Endothelial cell of umbilical vein (primary cell): ENCODE measurements at regions not wholly inside any gene's neighbourhood (a gene's known extent, or its start where the extent isn't known, plus 50 kb on each side); places are given as distances from the start of the nearest gene placed in this dataset.
"Not testable (repeated sequence)": the region's sequence is repeated elsewhere in the genome, so short reads cannot be mapped to it uniquely, and the experiment has no call there.

Experiments
- BruUV-seq: library from RNA; stranded (reverse); fragments of 400-500 nt; replicated peaks from 2 replicates; lab custom pipeline; 2021; lab: Mats Ljungman, UMichigan
- CTCF ChIA-PET: fragments of 300-600, 350-600 bp; sonication (Branson Sonifier 250); formaldehyde crosslinking; loops from one replicate; lab custom pipeline; 2021; ENCODE audit warnings: antibody characterized with exemption, inconsistent platforms; lab: Charles Lee
- POLR2A ChIA-PET: fragments of 300-600, 350-600 bp; sonication (Branson Sonifier 250); formaldehyde crosslinking; loops from one replicate; lab custom pipeline; 2021; ENCODE audit warnings: antibody characterized with exemption, inconsistent platforms; lab: Charles Lee
- DNase-seq: peaks from one replicate; pipeline ENCODE4 v3.0.0-alpha.2; 2011; ENCODE audit warnings: low read depth, low spot score
- FAIRE-seq: peaks from 2 replicates; lab custom pipeline; 2011; peaks lifted over from hg19 to GRCh38; lab: Jason Lieb, UNC
- H2AFZ ChIP-seq: 2 replicates; pipeline ENCODE4 v1.6.0; 2012; ENCODE audit warnings: low read depth, low read length, control low read depth, inconsistent platforms
- H3K27ac ChIP-seq: 2 replicates; pipeline ENCODE4 v1.5.1; 2011; ENCODE audit warnings: low read depth, mild to moderate bottlenecking, control low read depth, low read length, moderate library complexity; ENCODE audit not compliant: insufficient read depth
- H3K27me3 ChIP-seq, 2 experiments: 2 replicates each; pipeline versions ENCODE4 v1.6.0 to v1.6.1; 2011; ENCODE audit warnings: low read length in 2 of 2, mixed read lengths in 1 of 2; ENCODE audit not compliant: control insufficient read depth in 2 of 2, insufficient read depth in 2 of 2
- H3K36me3 ChIP-seq, 2 experiments: 2 replicates in 1 of 2; 3 replicates in 1 of 2; pipeline ENCODE4 v1.5.1; 2011; ENCODE audit warnings: low read length in 2 of 2, mild to moderate bottlenecking in 1 of 2, moderate library complexity in 1 of 2; ENCODE audit not compliant: control insufficient read depth in 2 of 2, insufficient read depth in 2 of 2; ENCODE audit errors: extremely low read depth in 1 of 2
- H3K4me1 ChIP-seq: 3 replicates; pipeline ENCODE4 v1.5.1; 2011; ENCODE audit warnings: mild to moderate bottlenecking, low read length; ENCODE audit not compliant: control insufficient read depth, insufficient read depth; ENCODE audit errors: extremely low read depth
- H3K4me2 ChIP-seq: 2 replicates; pipeline ENCODE4 v1.6.1; 2011; ENCODE audit warnings: low read length, control low read depth, mixed read lengths; ENCODE audit not compliant: insufficient read depth
- H3K4me3 ChIP-seq, 3 experiments: fragments of 200-600 bp in 1 of 3; sonication (generic), shearing (Covaris generic) in 1 of 3; replicated peaks in 1 of 3; 2 replicates each; pipeline ENCODE4 v1.5.1; 2011 to 2016; ENCODE audit warnings: control low read depth in 3 of 3, low read length in 3 of 3, mild to moderate bottlenecking in 2 of 3, inconsistent platforms in 1 of 3, low read depth in 1 of 3, moderate library complexity in 1 of 3; ENCODE audit not compliant: insufficient read depth in 1 of 3
- H3K79me2 ChIP-seq: 2 replicates; pipeline ENCODE4 v1.6.0; 2012; ENCODE audit warnings: low read length, inconsistent platforms; ENCODE audit not compliant: control insufficient read depth, insufficient read depth
- H3K9ac ChIP-seq: replicated peaks from 2 replicates; pipeline ENCODE3; 2011; ENCODE audit warnings: low read length, control low read depth; ENCODE audit not compliant: insufficient read depth; ENCODE audit errors: extremely low read depth
- H3K9me1 ChIP-seq: replicated peaks from 3 replicates; pipeline ENCODE4 v1.6.0; 2011; ENCODE audit warnings: mild to moderate bottlenecking, low read length; ENCODE audit not compliant: control insufficient read depth, insufficient read depth; ENCODE audit errors: extremely low read depth
- H3K9me3 ChIP-seq: replicated peaks from 2 replicates; pipeline ENCODE4 v1.5.1; 2012; ENCODE audit warnings: low read length, inconsistent platforms; ENCODE audit not compliant: control insufficient read depth, insufficient read depth
- H4K20me1 ChIP-seq: replicated peaks from 2 replicates; pipeline ENCODE3; 2011; ENCODE audit warnings: mild to moderate bottlenecking, low read length; ENCODE audit not compliant: control insufficient read depth, insufficient read depth; ENCODE audit errors: extremely low read depth
- EZH2 ChIP-seq: IDR thresholded peaks from 2 replicates; pipeline ENCODE4 v1.6.1; 2012; ENCODE audit warnings: borderline replicate concordance, low read depth, mild to moderate bottlenecking, moderate library complexity, low read length, inconsistent platforms; ENCODE audit not compliant: severe bottlenecking
- FOS ChIP-seq: IDR thresholded peaks from 2 replicates; pipeline ENCODE4 v1.6.1; 2011; ENCODE audit warnings: mild to moderate bottlenecking, low read length, moderate library complexity, borderline replicate concordance; ENCODE audit not compliant: insufficient read depth
- GATA2 ChIP-seq: IDR thresholded peaks from 2 replicates; pipeline ENCODE4 v1.7.0; 2011; ENCODE audit warnings: low read depth, mild to moderate bottlenecking, moderate library complexity, mixed read lengths, low read length; ENCODE audit not compliant: insufficient read length, insufficient read depth
- JUN ChIP-seq: IDR thresholded peaks from 2 replicates; pipeline ENCODE4 v1.6.1; 2011; ENCODE audit warnings: borderline replicate concordance, low read depth; ENCODE audit not compliant: insufficient read length, insufficient read depth
- MYC ChIP-seq: IDR thresholded peaks from one replicate; pipeline ENCODE4 v1.6.1; 2011; ENCODE audit warnings: mild to moderate bottlenecking, low read depth, low read length
- POLR2A ChIP-seq: IDR thresholded peaks from 2 replicates; pipeline ENCODE4 v1.6.1; 2012; ENCODE audit warnings: low read depth, mild to moderate bottlenecking, control low read depth, low read length
- POLR2AphosphoS5 ChIP-seq: IDR thresholded peaks from 2 replicates; pipeline ENCODE4 v1.6.1; 2012; ENCODE audit warnings: low read depth, mild to moderate bottlenecking, control low read depth, low read length, moderate library complexity; ENCODE audit not compliant: insufficient read depth
- dilution Hi-C: fragments of 300-500 bp; cut with MboI; formaldehyde crosslinking; loops from one replicate; pipeline ENCODE4 v1.15.0; 2019; ENCODE audit warnings: low sequenced_read_pairs; ENCODE audit not compliant: extremely low pct_ligation_motif_present
- intact Hi-C: fragments of 100-400 bp; cut with micrococcal nuclease; formaldehyde crosslinking; loops from one replicate; pipeline ENCODE4 v1.10.0; 2022
- TF ChIP-seq, protein P1 (sequence below), 2 donors: IDR thresholded peaks; 1 replicate in 1 of 2; 2 replicates in 1 of 2; pipeline ENCODE4 v1.5.1; 2011; ENCODE audit warnings: low read length in 2 of 2, mild to moderate bottlenecking in 2 of 2, moderate library complexity in 2 of 2, control low read depth in 1 of 2, inconsistent platforms in 1 of 2, low read depth in 1 of 2; ENCODE audit not compliant: insufficient read depth in 1 of 2; ENCODE audit errors: extremely low read depth in 1 of 2
- TF ChIP-seq, protein P2 (sequence below): IDR thresholded peaks from 2 replicates; pipeline ENCODE4 v1.6.1; 2011; ENCODE audit not compliant: insufficient read depth, insufficient read length

- ChIA-PET POLR2A (no interaction called here), CTCF (no interaction called here)
- FAIRE-seq (no peak), DNase-seq (no peak)
- Histone ChIP-seq H3K4me2 (no peak overlapping the region), H3K9me3 (no peaks in the 10 kb centered on the region), H3K36me3 (no peaks in the 10 kb centered on the region), H2AFZ (no peak overlapping the region), H3K9me1 (no peaks in the 10 kb centered on the region), H3K27ac (no peak overlapping the region), H3K79me2 (no peaks in the 10 kb centered on the region), H3K4me1 (no peaks in the 10 kb centered on the region), H3K4me3 (no peak overlapping the region), H3K9ac (no peak overlapping the region), H3K27me3 (no peaks in the 10 kb centered on the region), H4K20me1 (no peaks in the 10 kb centered on the region)
- TF ChIP-seq JUN (no peak), MYC (no peak), GATA2 (no peak), POLR2A (no peak), FOS (no peak), EZH2 (no peak), POLR2AphosphoS5 (no peak)
- TF ChIP-seq, protein P1, sequence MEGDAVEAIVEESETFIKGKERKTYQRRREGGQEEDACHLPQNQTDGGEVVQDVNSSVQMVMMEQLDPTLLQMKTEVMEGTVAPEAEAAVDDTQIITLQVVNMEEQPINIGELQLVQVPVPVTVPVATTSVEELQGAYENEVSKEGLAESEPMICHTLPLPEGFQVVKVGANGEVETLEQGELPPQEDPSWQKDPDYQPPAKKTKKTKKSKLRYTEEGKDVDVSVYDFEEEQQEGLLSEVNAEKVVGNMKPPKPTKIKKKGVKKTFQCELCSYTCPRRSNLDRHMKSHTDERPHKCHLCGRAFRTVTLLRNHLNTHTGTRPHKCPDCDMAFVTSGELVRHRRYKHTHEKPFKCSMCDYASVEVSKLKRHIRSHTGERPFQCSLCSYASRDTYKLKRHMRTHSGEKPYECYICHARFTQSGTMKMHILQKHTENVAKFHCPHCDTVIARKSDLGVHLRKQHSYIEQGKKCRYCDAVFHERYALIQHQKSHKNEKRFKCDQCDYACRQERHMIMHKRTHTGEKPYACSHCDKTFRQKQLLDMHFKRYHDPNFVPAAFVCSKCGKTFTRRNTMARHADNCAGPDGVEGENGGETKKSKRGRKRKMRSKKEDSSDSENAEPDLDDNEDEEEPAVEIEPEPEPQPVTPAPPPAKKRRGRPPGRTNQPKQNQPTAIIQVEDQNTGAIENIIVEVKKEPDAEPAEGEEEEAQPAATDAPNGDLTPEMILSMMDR (IDR thresholded peaks at IDR 0.05; ENCODE audit: extremely low read depth in 1 of 2, insufficient read depth in 1 of 2, low read depth in 1 of 2, low read length in 2 of 2) = no peak
- TF ChIP-seq, protein P2, sequence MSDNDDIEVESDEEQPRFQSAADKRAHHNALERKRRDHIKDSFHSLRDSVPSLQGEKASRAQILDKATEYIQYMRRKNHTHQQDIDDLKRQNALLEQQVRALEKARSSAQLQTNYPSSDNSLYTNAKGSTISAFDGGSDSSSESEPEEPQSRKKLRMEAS = no peak
- intact Hi-C loops (no loop called here), dilution Hi-C loops (no loop called here)
- BruUV-seq = no TSS peak
Measured at GRCh38 chr13:33415822-33416221, 130.3 kb upstream of the STARD13 start.

DNA sequence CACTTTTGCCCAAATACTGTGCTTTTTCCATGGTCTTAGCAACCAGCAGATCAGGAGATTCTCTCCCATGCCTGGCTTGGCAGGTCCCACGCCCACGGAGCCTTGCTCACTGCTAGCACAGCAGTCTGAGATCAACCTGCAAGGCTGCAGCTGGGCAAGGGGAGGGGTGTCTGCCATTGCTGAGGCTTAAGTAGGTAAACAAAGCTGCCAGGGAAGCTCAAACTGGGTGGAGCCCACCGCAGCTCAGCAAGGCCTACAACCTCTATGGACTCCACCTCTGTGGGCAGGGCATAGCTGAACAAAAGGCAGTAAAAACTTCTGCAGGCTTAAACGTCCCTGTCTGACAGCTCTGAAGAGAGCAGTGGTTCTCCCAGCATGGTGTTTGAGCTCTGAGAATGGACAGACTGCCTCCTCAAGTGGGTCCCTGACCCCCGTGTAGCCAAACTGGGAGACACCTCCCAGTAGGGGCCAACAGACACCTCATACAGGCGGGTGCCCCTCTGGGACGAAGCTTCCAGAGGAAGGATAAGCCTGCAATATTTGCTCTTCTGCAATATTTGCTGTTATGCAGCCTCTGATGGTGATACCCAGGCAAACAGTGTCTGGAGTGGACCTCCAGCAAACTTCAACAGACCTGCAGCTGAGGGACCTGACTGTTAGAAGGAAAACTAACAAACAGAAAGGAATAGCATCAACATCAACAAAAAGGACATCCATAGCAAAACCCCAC lies 132.8 kb upstream of the STARD13 start:
- FAIRE-seq, BruUV-seq, POLR2A ChIA-PET: not testable (repeated sequence)

DNA sequence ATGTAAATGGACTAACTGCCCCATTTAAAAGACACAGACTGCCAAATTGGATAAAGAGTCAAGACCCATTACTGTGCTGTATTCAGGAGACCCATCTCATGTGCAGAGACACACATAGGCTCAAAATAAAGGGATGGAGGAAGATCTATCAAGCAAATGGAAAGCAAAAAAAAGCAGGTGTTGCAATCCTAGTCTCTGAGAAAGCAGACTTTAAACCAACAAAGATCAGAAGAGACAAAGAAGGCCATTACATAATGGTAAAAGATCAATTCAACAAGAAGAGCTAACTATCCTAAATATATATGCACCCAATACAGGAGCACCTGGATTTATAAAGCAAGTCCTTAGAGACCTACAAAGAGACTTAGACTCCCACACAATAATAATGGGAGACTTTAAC lies 134.6 kb upstream of the STARD13 start:
- H4K20me1 ChIP-seq, H2AFZ ChIP-seq, FAIRE-seq, CTCF ChIA-PET, H3K36me3 ChIP-seq, H3K4me2 ChIP-seq, H3K4me3 ChIP-seq, H3K9ac ChIP-seq, H3K9me3 ChIP-seq, DNase-seq, intact Hi-C loops, H3K27me3 ChIP-seq, BruUV-seq, H3K4me1 ChIP-seq, H3K27ac ChIP-seq, POLR2A ChIA-PET, H3K79me2 ChIP-seq, H3K9me1 ChIP-seq, dilution Hi-C loops: not testable (repeated sequence)

More for the DNA sequence above, 132.8 kb upstream of the STARD13 start:
- DNase-seq, H3K4me1 ChIP-seq, CTCF ChIA-PET, H4K20me1 ChIP-seq, H3K36me3 ChIP-seq, H3K4me2 ChIP-seq, H2AFZ ChIP-seq, H3K4me3 ChIP-seq, H3K9ac ChIP-seq, H3K27me3 ChIP-seq, intact Hi-C loops, H3K9me1 ChIP-seq, H3K27ac ChIP-seq, dilution Hi-C loops, H3K9me3 ChIP-seq, H3K79me2 ChIP-seq: not testable (repeated sequence)
